ENCODE measurements at regions not wholly inside any gene's neighbourhood (a gene's known extent, or its start where the extent isn't known, plus 50 kb on each side); places are given as distances from the start of the nearest gene placed in this dataset.

- TF ChIP-seq CTCF (IDR thresholded peaks at IDR 0.05; ENCODE audit: low read depth, low read length), result no peak
- no peak for TF ChIP-seq MYC (IDR thresholded peaks at IDR 0.05; ENCODE audit: low read depth, low read length)
- no peak for TF ChIP-seq POLR2A (IDR thresholded peaks at IDR 0.05; ENCODE audit: extremely low read depth, insufficient read length)
- TF ChIP-seq, protein P1, sequence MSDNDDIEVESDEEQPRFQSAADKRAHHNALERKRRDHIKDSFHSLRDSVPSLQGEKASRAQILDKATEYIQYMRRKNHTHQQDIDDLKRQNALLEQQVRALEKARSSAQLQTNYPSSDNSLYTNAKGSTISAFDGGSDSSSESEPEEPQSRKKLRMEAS (IDR thresholded peaks at IDR 0.05; ENCODE audit: low read depth, low read length), result no peak
Measured at GRCh38 chr18:78849046-78849445, 130.6 kb upstream of the SALL3 start.
